ENCODE measurements at regions not wholly inside any gene's neighbourhood (a gene's known extent, or its start where the extent isn't known, plus 50 kb on each side); places are given as distances from the start of the nearest gene placed in this dataset.
A peak's percentile ranks its signal among the peaks of the same experiment; 100 is the strongest.
"Not testable (repeated sequence)": the region's sequence is repeated elsewhere in the genome, so short reads cannot be mapped to it uniquely, and the experiment has no call there.

- no peak for TF ChIP-seq CTCF (IDR thresholded peaks at IDR 0.05)
- Mint-ChIP-seq H3K4me1 (ENCODE audit: low read depth) (peaks cover 19% of the 10 kb centered on the region), H3K27me3 (ENCODE audit: insufficient read depth) (peaks cover 1% of the 10 kb centered on the region; the same call in 1 of the 2 replicates), H3K9me3 (peaks cover 10% of the 10 kb centered on the region; the same call in 1 of the 2 replicates), H3K36me3 (ENCODE audit: low read depth) (peaks cover 17% of the 10 kb centered on the region), H3K27ac (no peak overlapping the region), H3K4me3 (no peak overlapping the region)
- DNase-seq, result no peak
Measured at GRCh38 chr13:80164462-80164861, 176.5 kb downstream of the SPRY2 start.

- Mint-ChIP-seq H3K36me3 (ENCODE audit: low read depth) (peaks cover 5% of the 10 kb centered on the region; the same call in 1 of the 2 replicates), H3K4me1 (ENCODE audit: low read depth) (peaks cover 11% of the 10 kb centered on the region), H3K4me3 (no peak overlapping the region), H3K9me3 (no peaks in the 10 kb centered on the region), H3K27ac (no peak overlapping the region), H3K27me3 (ENCODE audit: insufficient read depth) (no peaks in the 10 kb centered on the region; the same call in 1 of the 2 replicates)
- no peak for DNase-seq
- TF ChIP-seq CTCF (IDR thresholded peaks at IDR 0.05), result no peak
Measured at GRCh38 chr13:80161896-80162295, 179.0 kb downstream of the SPRY2 start.

- H3K9me3 Mint-ChIP-seq, result no peaks in the 10 kb centered on the region
- H3K4me3 Mint-ChIP-seq, result no peak overlapping the region
- H3K36me3 Mint-ChIP-seq (ENCODE audit: low read depth), result no peaks in the 10 kb centered on the region
- H3K27ac Mint-ChIP-seq, result no peak overlapping the region
- DNase-seq, result no peak
- TF ChIP-seq CTCF (IDR thresholded peaks at IDR 0.05), result no peak
- H3K4me1 Mint-ChIP-seq (ENCODE audit: low read depth), result peaks cover 12% of the 10 kb centered on the region
- no peaks in the 10 kb centered on the region; the same call in 1 of the 2 replicates for H3K27me3 Mint-ChIP-seq (ENCODE audit: insufficient read depth)
Measured at GRCh38 chr13:80161219-80161618, 179.7 kb downstream of the SPRY2 start.

- TF ChIP-seq CTCF (IDR thresholded peaks at IDR 0.05), result no peak
- Mint-ChIP-seq H3K9me3 (no peaks in the 10 kb centered on the region), H3K36me3 (ENCODE audit: low read depth) (no peaks in the 10 kb centered on the region), H3K27ac (no peak overlapping the region), H3K27me3 (ENCODE audit: insufficient read depth) (no peaks in the 10 kb centered on the region; the same call in 1 of the 2 replicates), H3K4me1 (ENCODE audit: low read depth) (peaks cover 12% of the 10 kb centered on the region), H3K4me3 (no peak overlapping the region)
- no peak for DNase-seq
Measured at GRCh38 chr13:80160110-80160509, 180.8 kb downstream of the SPRY2 start.

- Mint-ChIP-seq H3K27me3 (ENCODE audit: insufficient read depth) (no peaks in the 10 kb centered on the region; the same call in 1 of the 2 replicates), H3K36me3 (ENCODE audit: low read depth) (no peaks in the 10 kb centered on the region), H3K9me3 (no peaks in the 10 kb centered on the region), H3K4me1 (ENCODE audit: low read depth) (peaks cover 12% of the 10 kb centered on the region), H3K27ac (peak overlapping the region; percentile 6; the same call in 1 of the 2 replicates), H3K4me3 (no peak overlapping the region)
- TF ChIP-seq CTCF (IDR thresholded peaks at IDR 0.05), result no peak
- DNase-seq, result no peak
Measured at GRCh38 chr13:80157261-80157932, 183.5 kb downstream of the SPRY2 start.

- peaks cover 13% of the 10 kb centered on the region for H3K4me1 Mint-ChIP-seq (ENCODE audit: low read depth)
- H3K4me3 Mint-ChIP-seq; H3K9me3 Mint-ChIP-seq; DNase-seq; H3K27ac Mint-ChIP-seq; H3K27me3 Mint-ChIP-seq (ENCODE audit: insufficient read depth); H3K36me3 Mint-ChIP-seq (ENCODE audit: low read depth): not testable (repeated sequence)
Measured at GRCh38 chr13:80152142-80152541, 188.8 kb downstream of the SPRY2 start.

Data from HFFc6 (cell line).